HS-27A (cell line): ENCODE measurements at regions not wholly inside any gene's neighbourhood (a gene's known extent, or its start where the extent isn't known, plus 50 kb on each side); places are given as distances from the start of the nearest gene placed in this dataset.

Source experiments
- DNase-seq: peaks from one replicate; pipeline ENCODE4 v3.0.0-alpha.2; 2012; ENCODE audit warnings: low read depth, missing footprints

GRCh38 chr6:14275493-14275851, 157.9 kb downstream of the CD83 start:
- DNase-seq = no peak

GRCh38 chr6:14276071-14276470, 158.5 kb downstream of the CD83 start:
- DNase-seq = no peak

DNA sequence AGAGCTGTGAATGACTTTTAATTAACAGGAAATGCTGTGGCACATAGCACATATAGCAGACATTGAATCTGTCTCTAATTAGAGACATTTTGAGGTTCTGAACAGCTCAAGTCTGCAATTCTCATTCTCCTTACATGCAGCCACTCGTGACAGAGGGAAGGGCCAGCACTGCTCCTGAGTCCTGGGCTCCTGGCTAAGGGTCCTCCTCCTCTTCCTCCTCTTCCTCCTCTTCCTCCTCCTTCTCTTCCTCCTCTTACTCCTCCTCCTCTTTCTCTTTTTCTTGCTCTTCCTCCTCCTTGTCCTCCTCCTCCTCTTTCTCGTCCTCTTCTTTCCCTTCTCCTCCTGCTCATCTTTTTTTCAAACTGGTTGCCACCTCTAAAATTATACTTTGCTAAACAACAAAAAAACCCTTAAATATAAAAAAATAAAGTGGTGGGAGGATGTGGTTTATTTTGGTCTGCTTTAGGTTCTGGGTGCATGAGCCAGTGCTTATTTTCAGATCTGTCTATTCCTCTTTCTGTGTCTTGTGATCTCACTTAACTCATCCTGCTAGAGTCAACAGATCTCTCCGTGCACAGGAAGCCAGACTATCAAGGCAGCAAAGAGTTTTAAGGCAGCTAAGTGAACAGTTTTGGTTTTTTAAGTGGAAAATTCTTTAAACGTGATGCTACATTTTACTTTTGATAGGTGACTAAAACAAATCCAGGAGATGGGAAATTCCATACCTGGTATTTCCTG, 159.3 kb downstream of the CD83 start:
- DNase-seq = no peak

DNA sequence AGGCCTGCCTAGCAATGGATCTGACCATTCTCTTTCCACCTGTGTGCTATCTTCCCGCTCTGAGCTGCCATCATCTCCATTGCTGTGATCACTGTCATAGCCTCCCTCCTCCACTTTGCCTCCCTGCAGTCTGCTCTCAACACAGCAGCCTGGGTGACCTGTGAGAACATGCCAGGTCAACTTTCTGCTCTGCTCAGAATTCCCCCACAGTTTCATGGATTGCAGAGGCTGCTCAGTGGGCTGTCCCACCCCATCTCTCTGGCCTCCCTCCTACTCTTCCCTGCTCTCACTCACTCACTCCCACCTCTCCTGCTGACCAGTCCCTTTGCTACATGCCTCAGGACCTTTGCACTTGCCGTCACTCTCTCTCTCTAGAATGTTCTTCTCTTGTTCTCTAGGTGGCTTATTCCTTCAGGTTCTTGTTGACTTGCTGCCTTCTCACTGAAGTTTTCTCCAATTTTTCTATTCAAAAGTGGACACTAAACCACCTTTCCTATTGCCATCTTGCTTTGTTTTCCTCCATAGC, 159.9 kb downstream of the CD83 start:
- no peak for DNase-seq

DNA sequence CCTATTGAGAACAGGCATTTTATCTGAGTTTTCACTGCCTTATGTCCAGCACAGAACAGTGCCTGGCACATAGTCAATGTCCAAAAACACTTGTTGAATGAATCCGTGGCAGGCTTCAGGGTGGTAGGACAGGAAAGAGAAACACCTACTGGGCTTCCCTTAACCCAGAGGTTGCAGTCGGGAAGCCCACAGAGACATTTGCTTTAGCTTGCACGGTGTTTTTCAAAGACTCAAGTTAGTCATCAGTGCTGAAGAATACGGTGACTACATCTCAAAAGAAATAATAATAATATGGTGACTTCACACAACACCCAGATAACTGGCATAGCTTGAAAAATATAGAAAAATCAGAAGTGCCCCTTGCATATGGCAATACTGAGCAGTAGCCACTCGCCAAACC, 160.4 kb downstream of the CD83 start:
- DNase-seq = no peak

- no peak for DNase-seq
These were observed 160.9 kb downstream of the CD83 start for GRCh38 chr6:14278446-14278845.

GRCh38 chr6:14280006-14280510, 162.5 kb downstream of the CD83 start:
- DNase-seq = no peak

DNA sequence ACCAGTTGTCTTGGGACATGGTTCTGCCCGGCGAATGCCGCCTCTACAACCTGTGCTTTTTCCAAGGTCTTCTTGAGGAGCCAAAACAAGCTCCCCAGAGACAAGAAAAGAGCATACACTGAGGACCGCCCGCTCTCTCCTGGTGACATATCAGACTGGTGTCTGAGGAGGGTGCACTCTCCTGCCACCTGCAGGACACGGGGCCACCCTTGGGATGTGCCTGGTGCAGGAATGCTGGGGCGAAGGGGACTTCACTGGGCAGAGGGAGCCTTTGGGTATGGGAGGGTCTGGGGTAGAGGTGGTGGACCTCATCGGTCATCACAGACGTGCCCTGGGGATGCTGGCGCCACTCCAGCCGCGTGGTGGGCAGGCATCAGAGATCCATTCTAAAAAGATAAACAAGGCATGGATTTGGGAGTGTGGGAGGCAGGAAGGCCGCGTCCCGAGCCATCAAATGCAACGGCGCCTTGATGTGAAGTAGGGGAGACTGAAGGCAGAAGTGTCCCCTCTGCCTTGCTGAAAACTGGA, 163.3 kb downstream of the CD83 start:
- no peak for DNase-seq

DNA sequence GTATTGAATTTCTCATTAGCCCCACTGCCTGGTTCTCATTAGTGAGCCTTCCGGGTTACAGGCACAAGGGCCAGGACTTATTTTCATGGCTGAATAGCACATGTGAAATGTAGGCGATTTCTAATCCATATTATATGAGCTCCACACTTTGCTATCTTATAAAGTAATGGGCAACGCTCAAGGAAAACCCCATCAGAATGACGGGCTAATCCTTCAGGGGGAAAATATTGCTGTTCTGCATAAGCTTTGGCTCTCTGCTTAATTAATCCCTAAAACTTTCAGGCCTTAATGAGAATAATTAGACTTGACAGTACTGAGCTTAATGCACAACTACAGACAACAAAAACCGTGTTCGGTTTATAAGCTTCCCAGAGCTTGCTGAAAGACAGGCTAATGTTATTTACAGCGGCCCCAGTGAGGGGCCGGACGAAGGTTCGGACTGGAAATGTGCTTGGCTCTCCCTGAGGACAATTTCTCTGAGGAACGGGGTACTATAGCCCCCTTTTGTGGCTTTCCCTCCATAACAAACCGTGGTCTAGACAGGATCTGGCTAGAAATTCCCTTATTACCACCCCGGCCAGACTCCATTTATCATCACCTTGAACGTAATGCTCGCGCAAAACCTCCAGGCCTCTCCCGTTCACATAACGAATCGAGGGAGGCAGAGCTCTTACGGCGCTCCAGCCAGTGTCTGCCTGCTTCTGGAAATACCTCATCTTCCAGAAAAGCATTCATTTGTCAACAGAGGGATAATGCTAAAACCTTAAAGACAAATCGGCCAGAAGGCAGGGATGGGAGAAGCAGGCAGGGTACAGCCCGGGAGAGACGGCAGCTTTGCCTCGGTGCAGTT, 164.5 kb downstream of the CD83 start:
- no peak for DNase-seq

DNA sequence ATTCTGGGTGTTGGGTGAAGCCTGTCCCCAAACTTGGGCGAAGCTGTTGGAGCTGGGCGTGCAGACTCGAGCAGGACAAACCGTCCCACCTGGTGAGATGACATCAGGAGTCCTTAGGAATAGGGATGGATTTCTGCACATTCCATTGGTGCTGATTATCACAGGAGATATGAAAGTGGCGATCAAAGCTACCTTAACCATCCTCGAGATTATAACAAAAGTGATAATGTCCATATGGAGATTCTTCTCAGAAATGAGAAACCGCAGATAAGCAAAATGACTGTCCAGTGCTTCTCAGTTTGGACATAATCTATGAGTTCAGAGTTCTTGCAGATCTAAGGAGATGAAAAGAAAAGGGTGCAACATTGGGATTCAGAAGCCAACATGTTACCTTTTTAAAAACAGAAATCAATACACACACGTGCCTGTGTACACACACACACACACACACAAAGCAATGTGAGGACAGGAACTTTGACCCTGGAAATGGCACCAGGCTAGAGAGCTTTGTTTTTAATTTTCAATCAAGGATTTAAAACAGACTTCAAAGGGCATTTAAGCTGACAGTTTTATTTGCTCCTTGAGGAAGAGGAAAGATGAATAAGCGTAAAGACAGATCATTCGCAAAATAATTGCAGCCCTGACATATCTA, 165.4 kb downstream of the CD83 start:
- DNase-seq = no peak

DNA sequence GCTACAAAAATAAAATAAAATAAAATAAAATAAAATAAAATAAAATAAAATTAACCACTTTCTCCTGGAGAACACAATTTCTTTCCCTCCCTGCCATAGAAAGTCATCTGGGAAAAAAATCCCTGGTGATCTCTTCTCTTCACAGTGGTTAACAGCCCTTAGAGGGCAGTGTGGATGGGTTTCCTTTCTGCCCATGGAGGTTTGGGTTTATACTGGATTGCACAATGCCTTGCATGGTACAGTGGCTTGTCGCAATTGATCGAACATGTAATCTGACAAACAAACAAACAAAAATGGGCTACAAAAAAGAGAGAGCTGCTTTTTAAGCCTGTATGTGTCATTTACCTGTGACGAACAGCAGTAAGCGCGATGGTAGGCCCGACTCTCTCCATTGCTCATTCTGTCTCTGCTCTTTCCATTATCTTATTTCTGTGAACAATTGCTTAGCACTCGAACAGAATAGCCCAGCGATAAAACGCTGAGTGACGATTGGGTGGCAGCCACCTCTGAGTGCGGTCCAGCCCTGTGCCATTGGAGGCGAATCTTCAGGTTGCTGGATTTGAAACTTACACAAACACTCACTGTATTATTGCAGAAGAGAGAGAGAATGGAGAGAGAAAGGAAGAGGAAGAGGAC, 166.1 kb downstream of the CD83 start:
- no peak for DNase-seq

DNA sequence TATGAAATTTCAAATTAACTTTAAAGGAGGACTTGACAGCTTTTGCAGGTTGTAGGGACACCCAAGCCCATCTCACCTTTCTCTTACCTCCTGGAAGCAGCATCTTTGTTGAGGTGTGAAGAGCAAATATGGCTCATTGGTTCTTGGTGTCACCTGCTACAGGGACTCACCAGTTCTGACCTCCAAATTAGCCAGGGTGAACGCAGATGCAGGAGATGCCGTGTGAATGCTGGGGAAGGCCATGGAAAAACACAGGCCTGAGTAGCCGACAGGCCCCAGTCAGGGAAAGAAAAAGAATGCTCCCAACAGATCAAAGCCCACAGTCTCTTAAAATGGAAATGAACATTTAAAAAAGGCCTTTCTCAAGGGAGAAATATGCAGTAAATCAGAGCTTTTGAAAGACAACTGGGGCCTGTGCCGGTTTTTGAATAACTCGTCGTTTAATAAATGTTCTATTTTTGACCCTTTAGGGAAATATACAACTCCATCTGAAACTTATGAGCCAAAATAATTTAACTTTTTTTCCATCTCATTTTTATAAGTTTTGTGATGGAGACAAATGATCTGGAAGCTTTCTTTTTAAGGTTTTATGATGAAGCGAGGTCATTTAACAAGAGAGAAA, 167.5 kb downstream of the CD83 start:
- DNase-seq = no peak

- peak; percentile 93 for DNase-seq
These were observed 168.6 kb downstream of the CD83 start for GRCh38 chr6:14286144-14286543.

GRCh38 chr6:14286634-14287428, 169.3 kb downstream of the CD83 start:
- DNase-seq = no peak

DNA sequence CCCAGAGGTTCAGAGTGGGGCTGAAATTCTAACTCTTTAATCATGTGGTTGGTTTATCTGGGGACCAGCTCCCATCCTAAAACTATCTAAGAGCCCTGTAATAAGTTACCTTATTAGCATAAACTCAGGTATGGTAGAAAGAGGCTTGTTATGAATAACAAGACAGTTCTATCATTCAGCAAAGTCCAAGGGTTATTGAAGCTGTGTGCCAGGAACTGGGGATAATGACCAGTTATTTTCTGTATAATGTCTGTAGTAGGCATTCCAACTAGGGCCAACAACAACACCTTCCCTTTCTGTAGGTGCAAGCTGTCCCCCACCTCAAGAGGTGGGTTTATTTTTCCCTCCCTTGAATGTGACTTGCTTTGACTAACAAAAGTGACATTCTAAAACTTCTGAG, 170.1 kb downstream of the CD83 start:
- no peak for DNase-seq

DNA sequence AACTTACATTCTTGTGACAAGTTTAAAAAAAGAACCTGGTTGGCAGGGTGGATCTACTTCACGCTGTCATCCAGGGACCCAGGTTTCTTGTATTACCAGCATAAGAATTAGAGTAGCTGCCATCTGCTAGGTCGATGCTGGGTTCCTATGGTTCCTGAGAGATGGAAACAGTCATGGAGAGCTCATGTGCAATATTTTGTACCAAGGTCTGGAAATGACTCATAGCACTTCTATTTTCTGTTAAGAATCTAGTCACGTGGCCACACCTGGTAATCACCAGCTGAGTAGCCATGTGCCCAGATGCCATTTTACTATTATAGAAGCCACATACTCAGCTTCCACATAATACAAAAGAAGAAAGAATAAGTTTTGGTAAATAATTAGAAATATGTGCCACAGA, 171.3 kb downstream of the CD83 start:
- no peak for DNase-seq

DNA sequence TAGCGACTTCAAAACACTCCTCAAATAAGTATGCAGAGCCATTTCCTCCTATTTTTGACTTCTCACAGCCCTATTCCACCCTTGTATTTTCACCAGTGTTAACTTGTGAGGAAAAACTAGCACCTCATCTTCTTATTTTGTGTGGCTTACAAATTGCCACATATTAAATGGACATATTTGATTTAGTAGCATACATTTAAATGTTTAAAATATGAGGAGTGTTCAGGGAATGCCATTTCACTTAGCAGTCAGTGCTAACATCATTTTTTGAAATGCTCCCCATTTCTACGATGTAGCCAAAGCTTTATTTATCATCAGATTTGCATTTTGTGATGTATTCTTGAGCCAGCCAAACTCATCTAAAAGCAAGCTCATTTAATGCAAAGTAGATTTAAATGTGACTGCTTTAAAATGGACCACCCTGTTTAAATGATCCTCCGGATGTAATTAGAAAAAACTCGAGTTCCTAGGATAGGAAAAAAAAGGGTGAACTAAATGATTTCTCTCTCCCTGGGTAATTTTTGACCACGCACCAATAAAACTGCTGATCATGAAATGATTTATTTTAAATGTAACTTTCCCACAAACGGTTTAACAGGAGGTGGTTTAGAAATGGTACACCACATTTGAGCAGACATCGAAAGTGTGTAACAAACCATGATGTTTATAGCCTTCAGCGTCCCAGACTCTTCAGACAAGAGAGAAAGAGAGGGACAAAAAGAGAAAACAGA, 172.6 kb downstream of the CD83 start:
- DNase-seq = no peak

- DNase-seq = no peak
These were observed 173.3 kb downstream of the CD83 start for GRCh38 chr6:14290772-14291330.

GRCh38 chr6:14291331-14291730, 173.8 kb downstream of the CD83 start:
- DNase-seq = no peak

- DNase-seq = no peak
These were observed 174.5 kb downstream of the CD83 start for GRCh38 chr6:14292119-14292518.
